CD4-positive, alpha-beta T cell (primary cell): ENCODE measurements at regions not wholly inside any gene's neighbourhood (a gene's known extent, or its start where the extent isn't known, plus 50 kb on each side); places are given as distances from the start of the nearest gene placed in this dataset.

Source experiments
- ATAC-seq: fragments of 200-7000 bp; cut with Tn5 transposase; one replicate; pipeline ENCODE4 v1.10.0; 2022; ENCODE audit warnings: mild to moderate bottlenecking; ENCODE audit not compliant: poor library complexity
- CTCF ChIA-PET: fragments of 350-600 bp; sonication (Branson Sonifier 250); formaldehyde crosslinking; loops from one replicate; lab custom pipeline; 2021; ENCODE audit warnings: antibody characterized with exemption, inconsistent platforms; lab: Charles Lee
- POLR2A ChIA-PET: fragments of 350-600 bp; sonication (Branson Sonifier 250); formaldehyde crosslinking; loops from one replicate; lab custom pipeline; 2021; ENCODE audit warnings: antibody characterized with exemption, inconsistent platforms; lab: Charles Lee
- DNase-seq, 14 experiments: peaks; one replicate each; pipeline ENCODE4 v3.0.0-alpha.2; 2013 to 2020; ENCODE audit warnings: mixed read lengths in 2 of 14
- H3K27ac ChIP-seq, 2 donors: one replicate each; pipeline versions ENCODE4 v1.5.1 to v1.7.0; 2013; ENCODE audit warnings: low read length in 2 of 2, low read depth in 1 of 2, mild to moderate bottlenecking in 1 of 2
- H3K27me3 ChIP-seq, 2 experiments: 1 replicate in 1 of 2; 2 replicates in 1 of 2; pipeline versions ENCODE4 v1.6.1 to v1.7.0; 2013; ENCODE audit warnings: low read length in 2 of 2, control low read depth in 1 of 2, mild to moderate bottlenecking in 1 of 2, moderate library complexity in 1 of 2; ENCODE audit not compliant: insufficient read depth in 2 of 2, control insufficient read depth in 1 of 2
- H3K36me3 ChIP-seq: one replicate; pipeline ENCODE4 v1.6.1; 2013; ENCODE audit warnings: low read length, control low read depth; ENCODE audit not compliant: insufficient read depth
- H3K4me1 ChIP-seq: one replicate; pipeline ENCODE4 v1.6.1; 2013; ENCODE audit warnings: low read length, control low read depth; ENCODE audit not compliant: insufficient read depth
- H3K4me3 ChIP-seq: one replicate; pipeline ENCODE4 v1.5.1; 2013; ENCODE audit warnings: mild to moderate bottlenecking, low read length, moderate library complexity
- H3K9me3 ChIP-seq, 2 experiments: 1 replicate in 1 of 2; 2 replicates in 1 of 2; pipeline versions ENCODE4 v1.6.1 to v1.7.0; 2013; ENCODE audit warnings: low read length in 2 of 2, mild to moderate bottlenecking in 2 of 2, control low read depth in 1 of 2, moderate library complexity in 1 of 2; ENCODE audit not compliant: control insufficient read depth in 1 of 2, insufficient read depth in 1 of 2
- H3K27ac Mint-ChIP-seq: one replicate; pipeline ENCODE4 v1.8.0; 2020; ENCODE audit warnings: mixed read lengths
- H3K27me3 Mint-ChIP-seq: one replicate; pipeline ENCODE4 v1.8.0; 2021; ENCODE audit warnings: mixed read lengths
- H3K36me3 Mint-ChIP-seq: one replicate; pipeline ENCODE4 v1.8.0; 2021; ENCODE audit warnings: low read depth, mixed read lengths
- H3K4me1 Mint-ChIP-seq: one replicate; pipeline ENCODE4 v1.8.0; 2021; ENCODE audit warnings: low read depth, mixed read lengths
- H3K4me3 Mint-ChIP-seq: one replicate; pipeline ENCODE4 v1.8.0; 2020; ENCODE audit warnings: mild to moderate bottlenecking, mixed read lengths
- H3K9me3 Mint-ChIP-seq: one replicate; pipeline ENCODE4 v1.8.0; 2020; ENCODE audit warnings: mixed read lengths
- CTCF ChIP-seq: fragments of 200-600 bp; IDR thresholded peaks from one replicate; pipeline ENCODE4 v1.8.0; 2022; ENCODE audit warnings: antibody characterized with exemption, mild to moderate bottlenecking
- intact Hi-C, 2 experiments: fragments of 100-400 bp; cut with DNase I in 1 of 2; cut with micrococcal nuclease in 1 of 2; formaldehyde crosslinking; loops; one replicate each; pipeline versions ENCODE4 v1.15.1 to v1.9.0; 2023 to 2025; cut with DNase I, micrococcal nuclease

- no peak for TF ChIP-seq CTCF
- Mint-ChIP-seq H3K27me3 (no peaks in the 10 kb centered on the region), H3K4me1 (no peaks in the 10 kb centered on the region), H3K4me3 (no peak overlapping the region), H3K36me3 (no peaks in the 10 kb centered on the region), H3K9me3 (no peaks in the 10 kb centered on the region), H3K27ac (no peak overlapping the region)
- ChIA-PET POLR2A (no interaction called here), CTCF (no interaction called here)
- H3K27ac ChIP-seq: no peak overlapping the region
- intact Hi-C loops: no loop called here
- no peak overlapping the region for H3K4me3 ChIP-seq
- DNase-seq (no peak), ATAC-seq (no peak)
- H3K27me3 ChIP-seq: no peaks in the 10 kb centered on the region
- H3K4me1 ChIP-seq: no peaks in the 10 kb centered on the region
- peaks cover 0 to 5% of the 10 kb centered on the region in 2 experiments for H3K9me3 ChIP-seq
- no peaks in the 10 kb centered on the region for H3K36me3 ChIP-seq
Measured at GRCh38 chr5:89471541-89471940, 588.6 kb upstream of the MEF2C start.

- H3K4me3 ChIP-seq: no peak overlapping the region
- Mint-ChIP-seq H3K27me3 (no peaks in the 10 kb centered on the region), H3K4me1 (no peaks in the 10 kb centered on the region), H3K36me3 (no peaks in the 10 kb centered on the region), H3K9me3 (no peaks in the 10 kb centered on the region), H3K27ac (no peak overlapping the region), H3K4me3 (no peak overlapping the region)
- no peak for TF ChIP-seq CTCF
- ATAC-seq (no peak), DNase-seq (no peak)
- no peaks in the 10 kb centered on the region for H3K4me1 ChIP-seq
- ChIA-PET POLR2A (no interaction called here), CTCF (no interaction called here)
- intact Hi-C loops: no loop called here
- no peak overlapping the region for H3K27ac ChIP-seq
- H3K36me3 ChIP-seq: no peaks in the 10 kb centered on the region
- H3K27me3 ChIP-seq: no peaks in the 10 kb centered on the region
- peaks cover 0 to 5% of the 10 kb centered on the region in 2 experiments for H3K9me3 ChIP-seq
Measured at GRCh38 chr5:89471115-89471514, 588.1 kb upstream of the MEF2C start.

- ATAC-seq: no peak
- H3K9me3 Mint-ChIP-seq: no peaks in the 10 kb centered on the region
- Histone ChIP-seq H3K4me3 (no peak overlapping the region), H3K4me1 (no peaks in the 10 kb centered on the region), H3K36me3 (no peaks in the 10 kb centered on the region), H3K9me3 (peaks cover 0 to 5% of the 10 kb centered on the region in 2 experiments), H3K27ac (no peak overlapping the region), H3K27me3 (no peaks in the 10 kb centered on the region)
- H3K27ac Mint-ChIP-seq: no peak overlapping the region
- POLR2A ChIA-PET: no interaction called here
- no peak overlapping the region for H3K4me3 Mint-ChIP-seq
- H3K27me3 Mint-ChIP-seq: no peaks in the 10 kb centered on the region
- H3K4me1 Mint-ChIP-seq: no peaks in the 10 kb centered on the region
- CTCF ChIA-PET: no interaction called here
- H3K36me3 Mint-ChIP-seq: no peaks in the 10 kb centered on the region
- TF ChIP-seq CTCF: no peak
- no peak for DNase-seq
- intact Hi-C loops: no loop called here
Measured at GRCh38 chr5:89470658-89471057, 587.7 kb upstream of the MEF2C start.
